Keratinocyte (primary cell): ENCODE measurements at regions not wholly inside any gene's neighbourhood (a gene's known extent, or its start where the extent isn't known, plus 50 kb on each side); places are given as distances from the start of the nearest gene placed in this dataset.

ENCODE experiments used
- EZH2 ChIP-seq: IDR thresholded peaks from one replicate; pipeline ENCODE4 v1.6.1; 2012; ENCODE audit warnings: inconsistent platforms, mild to moderate bottlenecking, low read length, moderate library complexity
- TF ChIP-seq, protein P1 (sequence below), 3 experiments: IDR thresholded peaks in 1 of 3; conservative IDR thresholded peaks in 1 of 3; optimal IDR thresholded peaks in 1 of 3; 2 replicates in 2 of 3; 3 replicates in 1 of 3; pipeline versions ENCODE3 to v1.5.1; 2011; ENCODE audit warnings: low read length in 3 of 3, mild to moderate bottlenecking in 3 of 3, moderate library complexity in 2 of 3, control low read depth in 1 of 3, inconsistent platforms in 1 of 3; ENCODE audit not compliant: insufficient read depth in 2 of 3; ENCODE audit errors: extremely low read depth in 1 of 3

DNA sequence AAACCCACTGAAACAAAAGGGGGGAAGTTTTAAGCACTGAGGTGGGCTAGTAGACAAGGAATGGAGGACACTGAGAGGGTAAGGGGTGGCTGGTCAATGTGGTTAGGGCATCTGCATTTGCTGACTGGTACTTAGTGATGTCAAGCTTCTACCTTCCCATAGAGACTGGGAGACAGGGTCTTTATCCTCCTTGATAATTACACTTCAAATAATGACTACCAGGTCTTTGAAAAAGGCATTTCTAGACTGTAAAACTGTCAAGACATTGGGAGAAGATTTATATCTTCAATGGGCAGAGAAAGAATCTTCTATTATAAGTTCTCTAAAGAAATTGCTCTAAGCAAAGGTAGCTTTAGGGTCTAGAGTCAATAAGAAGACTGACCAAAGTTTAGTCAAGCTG, 1490.8 kb upstream of the PCDH20 start:
- TF ChIP-seq EZH2: no peak
- TF ChIP-seq, protein P1, sequence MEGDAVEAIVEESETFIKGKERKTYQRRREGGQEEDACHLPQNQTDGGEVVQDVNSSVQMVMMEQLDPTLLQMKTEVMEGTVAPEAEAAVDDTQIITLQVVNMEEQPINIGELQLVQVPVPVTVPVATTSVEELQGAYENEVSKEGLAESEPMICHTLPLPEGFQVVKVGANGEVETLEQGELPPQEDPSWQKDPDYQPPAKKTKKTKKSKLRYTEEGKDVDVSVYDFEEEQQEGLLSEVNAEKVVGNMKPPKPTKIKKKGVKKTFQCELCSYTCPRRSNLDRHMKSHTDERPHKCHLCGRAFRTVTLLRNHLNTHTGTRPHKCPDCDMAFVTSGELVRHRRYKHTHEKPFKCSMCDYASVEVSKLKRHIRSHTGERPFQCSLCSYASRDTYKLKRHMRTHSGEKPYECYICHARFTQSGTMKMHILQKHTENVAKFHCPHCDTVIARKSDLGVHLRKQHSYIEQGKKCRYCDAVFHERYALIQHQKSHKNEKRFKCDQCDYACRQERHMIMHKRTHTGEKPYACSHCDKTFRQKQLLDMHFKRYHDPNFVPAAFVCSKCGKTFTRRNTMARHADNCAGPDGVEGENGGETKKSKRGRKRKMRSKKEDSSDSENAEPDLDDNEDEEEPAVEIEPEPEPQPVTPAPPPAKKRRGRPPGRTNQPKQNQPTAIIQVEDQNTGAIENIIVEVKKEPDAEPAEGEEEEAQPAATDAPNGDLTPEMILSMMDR (optimal IDR thresholded peaks at IDR 0.05 in 1 of 3, IDR thresholded peaks at IDR 0.05 in 1 of 3, conservative IDR thresholded peaks at IDR 0.05 in 1 of 3; ENCODE audit: extremely low read depth in 1 of 3, insufficient read depth in 2 of 3, low read length in 3 of 3): no peak
